ENCODE measurements at regions not wholly inside any gene's neighbourhood (a gene's known extent, or its start where the extent isn't known, plus 50 kb on each side); places are given as distances from the start of the nearest gene placed in this dataset.

GRCh38 chr4:67048530-67048929 is 496.8 kb downstream of the CENPC start:
- no peaks in the 10 kb centered on the region for H4K20me1 ChIP-seq (ENCODE audit: insufficient read depth, low read length)
- H2AFZ ChIP-seq (ENCODE audit: low read length): no peak overlapping the region
- no peak for ATAC-seq
- ChIA-PET POLR2A (no interaction called here), CTCF (ENCODE audit: low intra/inter-chr PET ratio, low total read pairs) (no interaction called here)
- 0% methylated on average over 2 of the region's 2 CpGs for WGBS (ENCODE audit: low lambda C conversion rate)
- in situ Hi-C loops (cut with HindIII; ENCODE audit: extremely low pct_ligation_motif_present, low pct_unique_long_range_greater_than_20kb): no loop called here
- BruUV-seq (replicated peaks): no TSS peak
- intact Hi-C loops (cut with micrococcal nuclease; ENCODE audit: unreplicated experiment): no loop called here
- no peak overlapping the region for H3K4me2 ChIP-seq (ENCODE audit: low read depth, low read length)
- H3K4me3 ChIP-seq (replicated peaks in 1 of 3; ENCODE audit: insufficient read depth in 1 of 3, low read depth in 2 of 3, low read length in 3 of 3): no peak overlapping the region
- no peak for FAIRE-seq
- no peak overlapping the region for H3K27ac ChIP-seq (ENCODE audit: extremely low read length, insufficient read depth, low read length)
- H3K4me1 ChIP-seq (ENCODE audit: insufficient read depth, low read length): no peaks in the 10 kb centered on the region
- no peaks in the 10 kb centered on the region for H3K79me2 ChIP-seq (ENCODE audit: insufficient read depth, low read length)
- no peaks in the 10 kb centered on the region for H3K36me3 ChIP-seq (replicated peaks in 1 of 2; ENCODE audit: control insufficient read depth in 1 of 2, insufficient read depth in 2 of 2, low read length in 2 of 2)
- H3K9me3 ChIP-seq (ENCODE audit: low read length): no peaks in the 10 kb centered on the region
- H3K27me3 ChIP-seq (ENCODE audit: control insufficient read depth in 1 of 2, insufficient read depth in 2 of 2, low read length in 2 of 2): no peaks in the 10 kb centered on the region
- no peak overlapping the region for H3K9ac ChIP-seq (ENCODE audit: insufficient read depth, low read depth, low read length)
- no peak for DNase-seq (ENCODE audit: low spot score)
- TF ChIP-seq HNF1A (IDR thresholded peaks at IDR 0.05; ENCODE audit: low read depth): no peak
- no peak for TF ChIP-seq HNF1A (CRISPR knock-in tag; IDR thresholded peaks at IDR 0.05; ENCODE audit: borderline replicate concordance)
- TF ChIP-seq PRMT3 (CRISPR knock-in tag; IDR thresholded peaks at IDR 0.05; ENCODE audit: borderline replicate concordance, low read depth): no peak
- no peak for TF ChIP-seq POLR2AphosphoS2 (IDR thresholded peaks at IDR 0.05; ENCODE audit: low read depth, low read length)
- no peak for TF ChIP-seq ZNF589 (CRISPR knock-in tag; conservative IDR thresholded peaks at IDR 0.05)
- TF ChIP-seq ZNF441 (CRISPR knock-in tag; IDR thresholded peaks at IDR 0.05; ENCODE audit: borderline replicate concordance): no peak
- no peak for TF ChIP-seq ZNF619 (CRISPR knock-in tag; IDR thresholded peaks at IDR 0.05)
- TF ChIP-seq ZNF44 (CRISPR knock-in tag; IDR thresholded peaks at IDR 0.05): no peak
- no peak for TF ChIP-seq RORA (CRISPR knock-in tag; IDR thresholded peaks at IDR 0.05)
- TF ChIP-seq POGK (CRISPR knock-in tag; conservative IDR thresholded peaks at IDR 0.05): no peak
- TF ChIP-seq ZNF781 (CRISPR knock-in tag; IDR thresholded peaks at IDR 0.05; ENCODE audit: borderline replicate concordance, not compliant biosample characterization): no peak
- TF ChIP-seq ZNF367 (CRISPR knock-in tag; IDR thresholded peaks at IDR 0.05; ENCODE audit: borderline replicate concordance): no peak
- no peak for TF ChIP-seq THAP9 (CRISPR knock-in tag; IDR thresholded peaks at IDR 0.05; ENCODE audit: borderline replicate concordance)
- no peak for TF ChIP-seq ZFY (CRISPR knock-in tag; IDR thresholded peaks at IDR 0.05)
- no peak for TF ChIP-seq ZNF790 (CRISPR knock-in tag; IDR thresholded peaks at IDR 0.05; ENCODE audit: borderline replicate concordance)
- no peak for TF ChIP-seq PHF21A (CRISPR knock-in tag; IDR thresholded peaks at IDR 0.05)
- no peak for TF ChIP-seq SOX13 (IDR thresholded peaks at IDR 0.05)
- no peak for TF ChIP-seq SOX13 (CRISPR knock-in tag; conservative IDR thresholded peaks at IDR 0.05 in 1 of 2, IDR thresholded peaks at IDR 0.05 in 1 of 2)

Measured in HepG2 (cell line).